ENCODE measurements at regions not wholly inside any gene's neighbourhood (a gene's known extent, or its start where the extent isn't known, plus 50 kb on each side); places are given as distances from the start of the nearest gene placed in this dataset.

DNA sequence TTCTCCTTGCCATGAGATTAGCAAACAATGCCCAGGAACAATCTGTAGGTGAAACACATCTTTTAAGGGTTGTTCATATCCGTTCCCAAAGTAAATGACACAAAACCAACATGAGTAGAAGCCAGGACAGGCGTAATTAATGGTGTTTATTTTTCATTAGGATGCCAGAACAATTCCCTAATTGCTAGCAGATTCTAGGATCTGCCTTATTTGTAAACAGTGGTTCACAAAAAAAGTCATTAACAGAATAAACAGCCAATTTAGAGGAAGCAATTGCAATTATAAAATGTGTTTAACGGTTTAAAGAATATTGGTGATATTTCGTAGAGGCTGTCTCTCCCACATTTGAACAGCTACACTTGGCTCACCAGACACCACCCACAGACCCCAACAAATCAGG is 250.6 kb upstream of the GPR26 start:
- TF ChIP-seq, protein P1, sequence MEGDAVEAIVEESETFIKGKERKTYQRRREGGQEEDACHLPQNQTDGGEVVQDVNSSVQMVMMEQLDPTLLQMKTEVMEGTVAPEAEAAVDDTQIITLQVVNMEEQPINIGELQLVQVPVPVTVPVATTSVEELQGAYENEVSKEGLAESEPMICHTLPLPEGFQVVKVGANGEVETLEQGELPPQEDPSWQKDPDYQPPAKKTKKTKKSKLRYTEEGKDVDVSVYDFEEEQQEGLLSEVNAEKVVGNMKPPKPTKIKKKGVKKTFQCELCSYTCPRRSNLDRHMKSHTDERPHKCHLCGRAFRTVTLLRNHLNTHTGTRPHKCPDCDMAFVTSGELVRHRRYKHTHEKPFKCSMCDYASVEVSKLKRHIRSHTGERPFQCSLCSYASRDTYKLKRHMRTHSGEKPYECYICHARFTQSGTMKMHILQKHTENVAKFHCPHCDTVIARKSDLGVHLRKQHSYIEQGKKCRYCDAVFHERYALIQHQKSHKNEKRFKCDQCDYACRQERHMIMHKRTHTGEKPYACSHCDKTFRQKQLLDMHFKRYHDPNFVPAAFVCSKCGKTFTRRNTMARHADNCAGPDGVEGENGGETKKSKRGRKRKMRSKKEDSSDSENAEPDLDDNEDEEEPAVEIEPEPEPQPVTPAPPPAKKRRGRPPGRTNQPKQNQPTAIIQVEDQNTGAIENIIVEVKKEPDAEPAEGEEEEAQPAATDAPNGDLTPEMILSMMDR (IDR thresholded peaks at IDR 0.05), result no peak
- TF ChIP-seq EP300 (IDR thresholded peaks at IDR 0.05) (no peak), POLR2AphosphoS5 (IDR thresholded peaks at IDR 0.05) (no peak), POLR2A (IDR thresholded peaks at IDR 0.05) (no peak)

Data from stomach (tissue), 4 donors.